H9 (cell line): ENCODE measurements at regions not wholly inside any gene's neighbourhood (a gene's known extent, or its start where the extent isn't known, plus 50 kb on each side); places are given as distances from the start of the nearest gene placed in this dataset.

Source experiments
- DNase-seq: peaks from one replicate; pipeline ENCODE4 v3.0.0-alpha.2; 2017
- H2AFZ ChIP-seq: one replicate; pipeline ENCODE4 v1.6.1; 2013; ENCODE audit warnings: mild to moderate bottlenecking, low read length, control low read depth, moderate library complexity
- H2AK5ac ChIP-seq: 2 replicates; pipeline ENCODE4 v1.6.1; 2013; ENCODE audit warnings: low read length, control low read depth, mixed read lengths; ENCODE audit not compliant: insufficient read length
- H2BK120ac ChIP-seq: one replicate; pipeline ENCODE4 v1.6.1; 2013; ENCODE audit warnings: low read depth, mild to moderate bottlenecking, low read length, control low read depth, inconsistent platforms; ENCODE audit not compliant: poor library complexity, severe bottlenecking
- H2BK12ac ChIP-seq: 2 replicates; pipeline ENCODE4 v1.6.1; 2013; ENCODE audit warnings: low read length, control low read depth, mixed read lengths, low read depth; ENCODE audit not compliant: insufficient read length
- H2BK15ac ChIP-seq: 2 replicates; pipeline ENCODE4 v1.6.1; 2013; ENCODE audit warnings: low read depth, low read length, control low read depth
- H2BK20ac ChIP-seq: one replicate; pipeline ENCODE4 v1.6.1; 2013; ENCODE audit warnings: low read depth, mild to moderate bottlenecking, low read length, control low read depth, inconsistent platforms; ENCODE audit not compliant: poor library complexity, severe bottlenecking
- H2BK5ac ChIP-seq: 2 replicates; pipeline ENCODE4 v1.6.1; 2013; ENCODE audit warnings: low read length, control low read depth, mixed read lengths; ENCODE audit not compliant: insufficient read length
- H3K14ac ChIP-seq: 2 replicates; pipeline ENCODE4 v1.6.1; 2013; ENCODE audit warnings: low read length, control low read depth; ENCODE audit not compliant: insufficient read depth
- H3K18ac ChIP-seq: 2 replicates; pipeline ENCODE4 v1.6.1; 2013; ENCODE audit warnings: low read depth, mild to moderate bottlenecking, mixed read lengths, low read length, control low read depth; ENCODE audit not compliant: insufficient read length
- H3K23ac ChIP-seq: 2 replicates; pipeline ENCODE4 v1.6.1; 2013; ENCODE audit warnings: low read length, control low read depth, mixed read lengths, low read depth; ENCODE audit not compliant: insufficient read length
- H3K23me2 ChIP-seq: 2 replicates; pipeline ENCODE4 v1.6.1; 2013; ENCODE audit warnings: low read depth, mild to moderate bottlenecking, mixed read lengths, low read length, control low read depth; ENCODE audit not compliant: insufficient read length, poor library complexity, severe bottlenecking
- H3K27ac ChIP-seq: 2 replicates; pipeline ENCODE4 v1.5.1; 2013; ENCODE audit warnings: low read length, control low read depth, mixed read lengths, low read depth; ENCODE audit not compliant: insufficient read length
- H3K27me3 ChIP-seq: 2 replicates; pipeline ENCODE4 v1.6.1; 2013; ENCODE audit warnings: low read length, control low read depth, inconsistent platforms; ENCODE audit not compliant: insufficient read depth
- H3K4ac ChIP-seq: 2 replicates; pipeline ENCODE4 v1.6.1; 2013; ENCODE audit warnings: low read depth, mild to moderate bottlenecking, control low read depth, inconsistent platforms, low read length, moderate library complexity
- H3K4me1 ChIP-seq: 2 replicates; pipeline ENCODE4 v1.6.1; 2013; ENCODE audit warnings: low read length, control low read depth, inconsistent platforms; ENCODE audit not compliant: insufficient read depth
- H3K4me2 ChIP-seq: 2 replicates; pipeline ENCODE4 v1.6.1; 2013; ENCODE audit warnings: low read length, control low read depth, mixed read lengths; ENCODE audit not compliant: insufficient read length, insufficient read depth
- H3K56ac ChIP-seq: 2 replicates; pipeline ENCODE4 v1.6.1; 2013; ENCODE audit warnings: low read depth, mild to moderate bottlenecking, mixed read lengths, low read length, control low read depth; ENCODE audit not compliant: insufficient read length
- H3K79me1 ChIP-seq: 2 replicates; pipeline ENCODE4 v1.6.1; 2013; ENCODE audit warnings: low read depth, mild to moderate bottlenecking, moderate library complexity, low read length, control low read depth, inconsistent platforms; ENCODE audit not compliant: insufficient read depth, poor library complexity, severe bottlenecking
- H3K79me2 ChIP-seq: 2 replicates; pipeline ENCODE4 v1.6.1; 2013; ENCODE audit warnings: low read length, control low read depth, inconsistent platforms; ENCODE audit not compliant: insufficient read depth
- H3K9ac ChIP-seq: 2 replicates; pipeline ENCODE4 v1.6.1; 2013; ENCODE audit warnings: low read length, control low read depth, mixed read lengths; ENCODE audit not compliant: insufficient read length; ENCODE audit errors: extremely low read depth
- H3K9me3 ChIP-seq: one replicate; pipeline ENCODE4 v1.6.1; 2013; ENCODE audit warnings: low read depth, low read length, inconsistent platforms; ENCODE audit not compliant: control insufficient read depth
- H3T11ph ChIP-seq: one replicate; pipeline ENCODE4 v1.6.1; 2013; ENCODE audit warnings: mild to moderate bottlenecking, low read length, control low read depth, inconsistent platforms
- H4K20me1 ChIP-seq: one replicate; pipeline ENCODE4 v1.6.1; 2013; ENCODE audit not compliant: control insufficient read depth, insufficient read length, insufficient read depth
- H4K5ac ChIP-seq: 2 replicates; pipeline ENCODE4 v1.6.1; 2013; ENCODE audit warnings: low read depth, mild to moderate bottlenecking, mixed read lengths, low read length, control low read depth; ENCODE audit not compliant: insufficient read length
- H4K8ac ChIP-seq: replicated peaks from 2 replicates; pipeline ENCODE4 v1.6.1; 2013; ENCODE audit warnings: low read length, control low read depth, mixed read lengths, low read depth; ENCODE audit not compliant: insufficient read length
- H4K91ac ChIP-seq: 2 replicates; pipeline ENCODE4 v1.6.1; 2013; ENCODE audit warnings: low read depth, mild to moderate bottlenecking, moderate library complexity, mixed read lengths, low read length, control low read depth; ENCODE audit not compliant: insufficient read length
- H3K27ac Mint-ChIP-seq, 3 experiments: 2 replicates in 2 of 3; 3 replicates in 1 of 3; pipeline ENCODE4 v1.8.0; 2020 to 2021; ENCODE audit warnings: mixed read lengths in 3 of 3, mild to moderate bottlenecking in 1 of 3, moderate library complexity in 1 of 3
- H3K27me3 Mint-ChIP-seq: 2 replicates; pipeline ENCODE4 v1.8.0; 2021; ENCODE audit warnings: low read depth, mild to moderate bottlenecking, moderate library complexity, mixed read lengths
- H3K36me3 Mint-ChIP-seq, 3 experiments: 2 replicates in 2 of 3; 3 replicates in 1 of 3; pipeline ENCODE4 v1.8.0; 2020 to 2021; ENCODE audit warnings: low read depth in 3 of 3, mixed read lengths in 3 of 3; ENCODE audit not compliant: insufficient read depth in 1 of 3
- H3K4me1 Mint-ChIP-seq, 2 experiments: 2 replicates each; pipeline ENCODE4 v1.8.0; 2020; ENCODE audit warnings: mixed read lengths in 2 of 2
- H3K4me3 Mint-ChIP-seq, 2 experiments: 2 replicates in 1 of 2; 3 replicates in 1 of 2; pipeline ENCODE4 v1.8.0; 2020 to 2021; ENCODE audit warnings: mild to moderate bottlenecking in 2 of 2, mixed read lengths in 2 of 2, moderate library complexity in 1 of 2
- H3K9me3 Mint-ChIP-seq, 2 experiments: 2 replicates in 1 of 2; 3 replicates in 1 of 2; pipeline ENCODE4 v1.8.0; 2020; ENCODE audit warnings: mild to moderate bottlenecking in 2 of 2, mixed read lengths in 2 of 2, moderate library complexity in 1 of 2
- CTCF ChIP-seq: fragments of 200-600 bp; sonication (generic); conservative IDR thresholded peaks from 3 replicates; pipeline ENCODE4 v1.8.0; 2021; ENCODE audit warnings: antibody characterized with exemption, mild to moderate bottlenecking

DNA sequence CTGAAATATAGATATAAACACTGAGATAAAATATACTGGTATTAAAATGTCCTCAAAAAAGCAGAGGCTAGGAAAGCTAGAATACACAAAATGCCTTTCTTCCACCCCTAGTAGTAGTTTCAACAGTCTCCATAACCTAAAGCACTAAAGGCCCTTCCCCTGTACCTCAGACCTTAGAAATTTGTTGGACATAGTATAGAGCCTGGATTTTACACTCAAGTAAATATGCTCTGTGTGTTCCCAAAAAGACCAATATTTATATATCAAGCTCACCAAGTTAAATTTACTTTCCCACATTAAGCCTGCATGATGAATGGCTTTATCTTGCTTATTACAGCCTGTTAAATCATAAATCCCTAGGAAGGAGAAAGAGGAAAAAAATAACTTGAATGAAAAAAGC lies 378.7 kb upstream of the AZI2 start:
- Histone ChIP-seq H3K79me1 (no peaks in the 10 kb centered on the region), H2BK15ac (no peak overlapping the region), H3K14ac (no peak overlapping the region), H3K4me2 (no peak overlapping the region), H3K18ac (no peak overlapping the region), H2AFZ (no peak overlapping the region), H2BK12ac (no peak overlapping the region), H3K9me3 (no peaks in the 10 kb centered on the region), H2AK5ac (no peak overlapping the region), H3K4me1 (no peaks in the 10 kb centered on the region), H3K27ac (no peak overlapping the region), H3K23ac (no peak overlapping the region), H2BK20ac (no peak overlapping the region), H4K20me1 (no peaks in the 10 kb centered on the region), H2BK120ac (no peak overlapping the region), H4K5ac (no peak overlapping the region), H3K56ac (no peak overlapping the region), H3K4ac (no peak overlapping the region), H3T11ph (no peak overlapping the region), H3K27me3 (no peaks in the 10 kb centered on the region), H4K8ac (no peak overlapping the region), H3K79me2 (no peaks in the 10 kb centered on the region), H3K9ac (no peak overlapping the region), H3K23me2 (no peaks in the 10 kb centered on the region), H4K91ac (no peak overlapping the region), H2BK5ac (no peak overlapping the region)
- no peaks in the 10 kb centered on the region for H3K27me3 Mint-ChIP-seq
- TF ChIP-seq CTCF: no peak
- no peaks in the 10 kb centered on the region for H3K4me1 Mint-ChIP-seq
- no peak overlapping the region for H3K27ac Mint-ChIP-seq
- DNase-seq: no peak
- H3K9me3 Mint-ChIP-seq: peaks cover 0 to 2% of the 10 kb centered on the region in 2 experiments; a peak in 2 of 5 replicates
- no peaks in the 10 kb centered on the region; a peak in 2 of 7 replicates for H3K36me3 Mint-ChIP-seq
- H3K4me3 Mint-ChIP-seq: no peak overlapping the region
